Caco-2 (cell line): ENCODE measurements at regions not wholly inside any gene's neighbourhood (a gene's known extent, or its start where the extent isn't known, plus 50 kb on each side); places are given as distances from the start of the nearest gene placed in this dataset.

Experiments used
- BruUV-seq: library from RNA; stranded (reverse); fragments of 400-500 nt; replicated peaks from 2 replicates; lab custom pipeline; 2021; lab: Mats Ljungman, UMichigan
- CTCF ChIA-PET: fragments of 300-600 bp; sonication (Branson Sonifier 250); formaldehyde crosslinking; loops from one replicate; lab custom pipeline; 2022; ENCODE audit warnings: antibody characterized with exemption; lab: Charles Lee
- POLR2A ChIA-PET: fragments of 300-600 bp; sonication (Branson Sonifier 250); formaldehyde crosslinking; loops from one replicate; lab custom pipeline; 2022; ENCODE audit warnings: antibody characterized with exemption; lab: Charles Lee
- DNase-seq, 2 experiments: peaks; one replicate each; pipeline versions ENCODE4 v3.0.0 to v3.0.0-alpha.2; 2020 to 2022
- H3K27me3 ChIP-seq: replicated peaks from 2 replicates; pipeline ENCODE4 v1.6.0; 2011; ENCODE audit warnings: low read length; ENCODE audit not compliant: control insufficient read depth, insufficient read depth
- H3K36me3 ChIP-seq: 2 replicates; pipeline ENCODE4 v1.5.1; 2011; ENCODE audit warnings: low read length; ENCODE audit not compliant: control insufficient read depth, insufficient read depth
- H3K4me1 ChIP-seq: fragments of 250-450 bp; sonication (Bioruptor Pico); 2 replicates; pipeline ENCODE4 v1.5.1; 2020; ENCODE audit warnings: mild to moderate bottlenecking
- H3K4me3 ChIP-seq: 2 replicates; pipeline ENCODE4 v1.5.1; 2011; ENCODE audit warnings: low read depth, mild to moderate bottlenecking, control low read depth, low read length
- H3K9me3 ChIP-seq: fragments of 250-450 bp; sonication (Bioruptor Pico); 2 replicates; pipeline ENCODE4 v1.5.1; 2020; ENCODE audit warnings: mild to moderate bottlenecking, moderate library complexity
- H3K27ac Mint-ChIP-seq: one replicate; pipeline ENCODE4 v1.8.0; 2022; ENCODE audit warnings: mixed read lengths; ENCODE audit not compliant: unreplicated experiment
- H3K27me3 Mint-ChIP-seq: one replicate; pipeline ENCODE4 v1.8.0; 2022; ENCODE audit warnings: mixed read lengths; ENCODE audit not compliant: insufficient read depth, unreplicated experiment
- H3K36me3 Mint-ChIP-seq: one replicate; pipeline ENCODE4 v1.8.0; 2022; ENCODE audit warnings: mild to moderate bottlenecking, mixed read lengths; ENCODE audit not compliant: insufficient read depth, unreplicated experiment
- H3K4me1 Mint-ChIP-seq: one replicate; pipeline ENCODE4 v1.8.0; 2022; ENCODE audit warnings: low read depth, mixed read lengths; ENCODE audit not compliant: unreplicated experiment
- H3K4me3 Mint-ChIP-seq: one replicate; pipeline ENCODE4 v1.8.0; 2022; ENCODE audit warnings: mild to moderate bottlenecking, moderate library complexity, mixed read lengths; ENCODE audit not compliant: unreplicated experiment
- H3K9me3 Mint-ChIP-seq: one replicate; pipeline ENCODE4 v1.8.0; 2022; ENCODE audit warnings: mixed read lengths; ENCODE audit not compliant: unreplicated experiment
- CTCF ChIP-seq, 2 experiments: fragments of 200-600 bp in 1 of 2; IDR thresholded peaks; 1 replicate in 1 of 2; 2 replicates in 1 of 2; pipeline versions ENCODE4 v1.5.1 to v1.8.0; 2011 to 2022; ENCODE audit warnings: antibody characterized with exemption in 1 of 2, control low read depth in 1 of 2, inconsistent platforms in 1 of 2, low read depth in 1 of 2, low read length in 1 of 2, mild to moderate bottlenecking in 1 of 2, moderate library complexity in 1 of 2; ENCODE audit not compliant: insufficient read depth in 1 of 2, severe bottlenecking in 1 of 2, unreplicated experiment in 1 of 2
- intact Hi-C: fragments of 100-400 bp; cut with micrococcal nuclease; formaldehyde crosslinking; loops from one replicate; pipeline ENCODE4 v1.10.0; 2022; ENCODE audit not compliant: unreplicated experiment

GRCh38 chr10:78982726-78983125 is 86.0 kb upstream of the ZMIZ1 start:
- Mint-ChIP-seq H3K27me3 (no peaks in the 10 kb centered on the region), H3K4me3 (no peak overlapping the region), H3K9me3 (no peaks in the 10 kb centered on the region), H3K27ac (no peak overlapping the region), H3K4me1 (peaks cover 14% of the 10 kb centered on the region), H3K36me3 (no peaks in the 10 kb centered on the region)
- no peak for TF ChIP-seq CTCF (IDR thresholded peaks at IDR 0.05; ENCODE audit: insufficient read depth in 1 of 2, low read depth in 1 of 2, low read length in 1 of 2, severe bottlenecking in 1 of 2, unreplicated experiment in 1 of 2)
- no peaks in the 10 kb centered on the region for H3K27me3 ChIP-seq
- no TSS peak for BruUV-seq
- no peaks in the 10 kb centered on the region for H3K9me3 ChIP-seq
- H3K4me1 ChIP-seq = 0 out of 2 replicates have a peak, but pooled peaks cover 5% of the 10 kb centered on the region
- CTCF ChIA-PET = no interaction called here
- POLR2A ChIA-PET = no interaction called here
- DNase-seq = no peak
- intact Hi-C loops = no loop called here
- H3K36me3 ChIP-seq = no peaks in the 10 kb centered on the region
- no peak overlapping the region for H3K4me3 ChIP-seq

GRCh38 chr10:78983608-78984007 is 85.2 kb upstream of the ZMIZ1 start:
- POLR2A ChIA-PET = no interaction called here

GRCh38 chr10:78985973-78986818 is 82.6 kb upstream of the ZMIZ1 start:
- no peaks in the 10 kb centered on the region for H3K9me3 ChIP-seq
- TF ChIP-seq CTCF (IDR thresholded peaks at IDR 0.05; ENCODE audit: insufficient read depth in 1 of 2, low read depth in 1 of 2, low read length in 1 of 2, severe bottlenecking in 1 of 2, unreplicated experiment in 1 of 2) = no peak
- Mint-ChIP-seq H3K27ac (no peak overlapping the region), H3K36me3 (no peaks in the 10 kb centered on the region), H3K27me3 (no peaks in the 10 kb centered on the region), H3K4me3 (no peak overlapping the region), H3K9me3 (no peaks in the 10 kb centered on the region), H3K4me1 (peaks cover 10% of the 10 kb centered on the region)
- no peak overlapping the region for H3K4me3 ChIP-seq
- no peaks in the 10 kb centered on the region for H3K36me3 ChIP-seq
- 0 out of 2 replicates have a peak, but pooled peaks cover 5% of the 10 kb centered on the region for H3K4me1 ChIP-seq
- POLR2A ChIA-PET = no interaction called here
- CTCF ChIA-PET = no interaction called here
- no peaks in the 10 kb centered on the region for H3K27me3 ChIP-seq
- no TSS peak for BruUV-seq
- no peak for DNase-seq
- intact Hi-C loops = no loop called here

More at GRCh38 chr10:78983608-78984007, 85.2 kb upstream of the ZMIZ1 start:
- Histone ChIP-seq H3K36me3 (no peaks in the 10 kb centered on the region), H3K27me3 (no peaks in the 10 kb centered on the region), H3K4me1 (0 out of 2 replicates have a peak, but pooled peaks cover 5% of the 10 kb centered on the region), H3K9me3 (no peaks in the 10 kb centered on the region), H3K4me3 (no peak overlapping the region)
- DNase-seq = no peak
- no peak overlapping the region for H3K4me3 Mint-ChIP-seq
- peaks cover 10% of the 10 kb centered on the region for H3K4me1 Mint-ChIP-seq
- intact Hi-C loops = no loop called here
- CTCF ChIA-PET = interaction anchor here (0.8 kb wide), 1 partner anchor 9 kb away, joined by 4 read pairs; no protein-coding TSS in a partner anchor
- no peaks in the 10 kb centered on the region for H3K9me3 Mint-ChIP-seq
- no peaks in the 10 kb centered on the region for H3K36me3 Mint-ChIP-seq
- BruUV-seq = no TSS peak
- no peak overlapping the region for H3K27ac Mint-ChIP-seq
- no peaks in the 10 kb centered on the region for H3K27me3 Mint-ChIP-seq
- TF ChIP-seq CTCF (IDR thresholded peaks at IDR 0.05; ENCODE audit: insufficient read depth in 1 of 2, low read depth in 1 of 2, low read length in 1 of 2, severe bottlenecking in 1 of 2, unreplicated experiment in 1 of 2) = no peak
